K562 (cell line): ENCODE measurements at regions not wholly inside any gene's neighbourhood (a gene's known extent, or its start where the extent isn't known, plus 50 kb on each side); places are given as distances from the start of the nearest gene placed in this dataset.

Source experiments
- ATAC-seq: fragments of 200-7000 bp; cut with Tn5 transposase; 3 replicates; pipeline ENCODE4 v1.9.1; 2020; ENCODE audit warnings: moderate library complexity
- BruUV-seq: library from RNA; stranded (reverse); fragments of 400-500 nt; replicated peaks from 2 replicates; lab custom pipeline; 2021; lab: Mats Ljungman, UMichigan
- CTCF ChIA-PET: fragments of 300-600 bp; formaldehyde crosslinking; extraction: SDS; loops from one replicate; lab custom pipeline; 2021; ENCODE audit warnings: low intra/inter-chr PET ratio; lab: Yijun Ruan, JAX
- POLR2A ChIA-PET: fragments of 300-600, 350-650 bp; sonication (Branson Sonifier 250); formaldehyde crosslinking; extraction: SDS; loops from one replicate; lab custom pipeline; 2021; ENCODE audit warnings: antibody characterized with exemption, inconsistent platforms; lab: Yijun Ruan, JAX
- DNase-seq, 4 experiments: peaks; one replicate each; pipeline versions ENCODE4 v3.0.0 to v3.0.0-alpha.2; 2011 to 2018; ENCODE audit warnings: low spot score in 3 of 4, mixed read lengths in 3 of 4; ENCODE audit errors: extremely low read depth in 1 of 4
- FAIRE-seq: peaks from 2 replicates; lab custom pipeline; 2011; peaks lifted over from hg19 to GRCh38; lab: Jason Lieb, UNC
- H2AFZ ChIP-seq: 2 replicates; pipeline ENCODE4 v1.6.0; 2011; ENCODE audit warnings: low read depth, low read length, control low read depth, inconsistent platforms
- H3K27ac ChIP-seq: fragments of 200-600 bp; 3 replicates; pipeline ENCODE4 v1.8.0; 2011; ENCODE audit warnings: low read depth, mild to moderate bottlenecking, control low read depth, inconsistent platforms, low read length, moderate library complexity, mixed read lengths; ENCODE audit errors: extremely low read depth
- H3K27me3 ChIP-seq, 2 experiments: fragments of 300-600 bp in 1 of 2; 2 replicates in 1 of 2; 3 replicates in 1 of 2; pipeline versions ENCODE4 v1.6.0 to v1.8.0; 2011; ENCODE audit warnings: inconsistent platforms in 2 of 2, low read length in 2 of 2, mild to moderate bottlenecking in 1 of 2, mixed read lengths in 1 of 2, moderate library complexity in 1 of 2; ENCODE audit not compliant: control insufficient read depth in 2 of 2, insufficient read depth in 2 of 2
- H3K36me3 ChIP-seq: fragments of 300-600 bp; 3 replicates; pipeline ENCODE4 v1.8.0; 2011; ENCODE audit warnings: mild to moderate bottlenecking, low read length, inconsistent platforms; ENCODE audit not compliant: control insufficient read depth, insufficient read depth
- H3K4me1 ChIP-seq, 2 experiments: fragments of 200-600 bp in 1 of 2; replicated peaks in 1 of 2; 2 replicates in 1 of 2; 3 replicates in 1 of 2; pipeline versions ENCODE4 v1.5.1 to v1.8.0; 2011; ENCODE audit warnings: inconsistent platforms in 2 of 2, low read length in 2 of 2, mild to moderate bottlenecking in 1 of 2, mixed read lengths in 1 of 2, moderate library complexity in 1 of 2; ENCODE audit not compliant: control insufficient read depth in 2 of 2, insufficient read depth in 2 of 2
- H3K4me2 ChIP-seq: 2 replicates; pipeline ENCODE4 v1.6.1; 2011; ENCODE audit warnings: low read length, control low read depth, inconsistent platforms, mixed read lengths; ENCODE audit not compliant: insufficient read depth
- H3K4me3 ChIP-seq: fragments of 200-600 bp; sonication (generic), shearing (Covaris generic); 2 replicates; pipeline ENCODE4 v1.5.1; 2016; ENCODE audit warnings: control low read depth, inconsistent platforms
- H3K79me2 ChIP-seq: fragments of 200-600 bp; 3 replicates; pipeline ENCODE4 v1.8.0; 2011; ENCODE audit warnings: low read length, inconsistent platforms; ENCODE audit not compliant: control insufficient read depth, insufficient read depth
- H3K9ac ChIP-seq, 2 experiments: 2 replicates each; pipeline versions ENCODE4 v1.6.0 to v1.6.1; 2011; ENCODE audit warnings: low read depth in 2 of 2, low read length in 2 of 2, control low read depth in 1 of 2, inconsistent platforms in 1 of 2, mild to moderate bottlenecking in 1 of 2, mixed read lengths in 1 of 2; ENCODE audit not compliant: insufficient read depth in 1 of 2
- H3K9me1 ChIP-seq: one replicate; pipeline ENCODE4 v1.6.0; 2011; ENCODE audit warnings: inconsistent platforms, mild to moderate bottlenecking, low read length, moderate library complexity; ENCODE audit not compliant: control insufficient read depth, insufficient read depth
- H3K9me3 ChIP-seq: replicated peaks from 2 replicates; pipeline ENCODE4 v1.5.1; 2011; ENCODE audit warnings: low read depth, low read length, inconsistent platforms; ENCODE audit not compliant: control insufficient read depth, insufficient read depth
- H4K20me1 ChIP-seq: replicated peaks from 2 replicates; pipeline ENCODE4 v1.6.1; 2011; ENCODE audit warnings: low read length, inconsistent platforms, mixed read lengths; ENCODE audit not compliant: control insufficient read depth, insufficient read depth
- MEF2D ChIP-seq: conservative IDR thresholded peaks from 2 replicates; pipeline ENCODE4 v1.6.1; 2016; ENCODE audit warnings: low read depth, missing genetic modification characterization, missing compliant biosample characterization
- MYNN ChIP-seq, 2 experiments: sonication (generic); formaldehyde crosslinking in 1 of 2; IDR thresholded peaks; 2 replicates each; pipeline versions ENCODE4 v1.5.0 to v1.6.1; 2016 to 2020; ENCODE audit warnings: antibody characterized with exemption in 1 of 2, missing genetic modification reagents in 1 of 2
- NKRF ChIP-seq: fragments of 450-650 bp; IDR thresholded peaks from 2 replicates; pipeline ENCODE4 v1.6.1; 2016; ENCODE audit warnings: borderline replicate concordance
- SIRT6 ChIP-seq: IDR thresholded peaks from one replicate; pipeline ENCODE4 v1.6.1; 2012; ENCODE audit warnings: low read depth, mild to moderate bottlenecking, control low read depth, inconsistent platforms, low read length, moderate library complexity
- WGBS: fragments of 100-300 bp; shearing (Covaris generic); methylation state at CpG from one replicate; pipeline ENCODE4 v1.1.6; 2016; ENCODE audit warnings: low coverage, mixed read lengths; ENCODE audit not compliant: insufficient coverage; ENCODE audit errors: missing lambda C conversion rate; 5-methylcytosine and 5-hydroxymethylcytosine counted together
- in situ Hi-C: fragments of 300-500 bp; cut with MboI; formaldehyde crosslinking; loops from 4 replicates; pipeline ENCODE4 v1.15.0; 2018; ENCODE audit warnings: inconsistent platforms, mixed read lengths
- intact Hi-C: fragments of 100-400 bp; cut with micrococcal nuclease; formaldehyde crosslinking; loops from 2 replicates; pipeline ENCODE4 v1.14.2; 2022

GRCh38 chr3:177476495-177476894 is 279.2 kb upstream of the TBL1XR1 start:
- no peak overlapping the region for H3K9ac ChIP-seq
- H3K4me2 ChIP-seq = no peak overlapping the region
- 76% methylated on average over 7 of the region's 7 CpGs for WGBS
- ChIA-PET CTCF (no interaction called here), POLR2A (no interaction called here)
- H3K27me3 ChIP-seq = no peaks in the 10 kb centered on the region
- ATAC-seq (no peak), FAIRE-seq (no peak), DNase-seq (no peak)
- no peaks in the 10 kb centered on the region for H3K9me1 ChIP-seq
- no peak overlapping the region for H3K27ac ChIP-seq
- no peaks in the 10 kb centered on the region for H3K79me2 ChIP-seq
- H2AFZ ChIP-seq = no peak overlapping the region
- in situ Hi-C loops = no loop called here
- H3K36me3 ChIP-seq = no peaks in the 10 kb centered on the region
- H4K20me1 ChIP-seq = no peaks in the 10 kb centered on the region
- TF ChIP-seq MEF2D (tag) (no peak), MYNN (IDR thresholded peaks at IDR 0.05) (no peak), MYNN (CRISPR knock-in tag; IDR thresholded peaks at IDR 0.05) (no peak), NKRF (no peak), SIRT6 (no peak)
- no peaks in the 10 kb centered on the region for H3K9me3 ChIP-seq
- peaks cover 0 to 2% of the 10 kb centered on the region in 2 experiments; a peak in 1 of 5 replicates for H3K4me1 ChIP-seq
- no peak overlapping the region for H3K4me3 ChIP-seq
- intact Hi-C loops = loop anchor here (10.0 kb wide), 1 partner anchor 282 kb away; the partner anchor contains the start of gene TBL1XR1
- BruUV-seq = no TSS peak
